PC-3 (cell line): ENCODE measurements at regions not wholly inside any gene's neighbourhood (a gene's known extent, or its start where the extent isn't known, plus 50 kb on each side); places are given as distances from the start of the nearest gene placed in this dataset.
"Not testable (repeated sequence)": the region's sequence is repeated elsewhere in the genome, so short reads cannot be mapped to it uniquely, and the experiment has no call there.

Experiments
- ATAC-seq: fragments of 200-7000 bp; cut with Tn5 transposase; 2 replicates; pipeline ENCODE4 v1.9.1; 2020; ENCODE audit warnings: mild to moderate bottlenecking, moderate library complexity
- BruUV-seq: library from RNA; stranded (reverse); fragments of 400-500 nt; replicated peaks from 2 replicates; lab custom pipeline; 2021; lab: Mats Ljungman, UMichigan
- CTCF ChIA-PET: fragments of 300-600 bp; sonication (Branson Sonifier 250); formaldehyde crosslinking; loops from one replicate; lab custom pipeline; 2022; ENCODE audit warnings: antibody characterized with exemption; lab: Charles Lee
- POLR2A ChIA-PET: fragments of 300-600 bp; sonication (Branson Sonifier 250); formaldehyde crosslinking; loops from one replicate; lab custom pipeline; 2022; ENCODE audit warnings: antibody characterized with exemption; ENCODE audit not compliant: unreplicated experiment; lab: Charles Lee
- DNase-seq: peaks from one replicate; pipeline ENCODE4 v3.0.0-alpha.2; 2015
- H2AFZ ChIP-seq: fragments of 300-600 bp; sonication (generic); 2 replicates; pipeline ENCODE4 v1.6.0; 2016; ENCODE audit warnings: antibody characterized with exemption, low read length
- H3F3A ChIP-seq: fragments of 300-600 bp; sonication (generic); one replicate; pipeline ENCODE4 v1.6.0; 2017; ENCODE audit warnings: antibody characterized with exemption, low read length, control low read depth, mild to moderate bottlenecking; ENCODE audit not compliant: unreplicated experiment
- H3K27ac ChIP-seq: fragments of 300-600 bp; sonication (generic); 2 replicates; pipeline ENCODE4 v1.5.1; 2016; ENCODE audit warnings: mild to moderate bottlenecking, low read length
- H3K27me3 ChIP-seq: fragments of 300-600 bp; sonication (generic); 2 replicates; pipeline ENCODE4 v1.6.1; 2016; ENCODE audit warnings: low read length, mixed read lengths
- H3K36me3 ChIP-seq: fragments of 300-600 bp; sonication (generic); 2 replicates; pipeline ENCODE4 v1.6.1; 2016; ENCODE audit warnings: low read depth, mixed run types, low read length, mixed read lengths
- H3K4me1 ChIP-seq: fragments of 300-600 bp; sonication (generic); 2 replicates; pipeline ENCODE4 v1.5.1; 2016; ENCODE audit warnings: low read length; ENCODE audit not compliant: insufficient read depth
- H3K4me2 ChIP-seq: fragments of 300-600 bp; sonication (generic); 2 replicates; pipeline ENCODE4 v1.6.0; 2016; ENCODE audit warnings: low read length
- H3K4me3 ChIP-seq: fragments of 300-600 bp; sonication (generic); 2 replicates; pipeline ENCODE4 v1.5.1; 2016; ENCODE audit warnings: mild to moderate bottlenecking, low read length, mixed read lengths
- H3K79me2 ChIP-seq: fragments of 300-600 bp; sonication (generic); 2 replicates; pipeline ENCODE4 v1.6.1; 2017; ENCODE audit warnings: low read length, mixed read lengths
- H3K9ac ChIP-seq: fragments of 300-600 bp; sonication (generic); 2 replicates; pipeline ENCODE4 v1.6.0; 2016; ENCODE audit warnings: mild to moderate bottlenecking, low read length
- H3K9me2 ChIP-seq: fragments of 300-600 bp; sonication (generic); replicated peaks from 2 replicates; pipeline ENCODE4 v1.6.1; 2016; ENCODE audit warnings: mixed run types, low read length, mixed read lengths
- H3K9me3 ChIP-seq: fragments of 300-600 bp; sonication (generic); 2 replicates; pipeline ENCODE4 v1.6.1; 2016; ENCODE audit warnings: low read length, mixed read lengths
- H4K20me1 ChIP-seq: fragments of 300-600 bp; sonication (generic); 2 replicates; pipeline ENCODE4 v1.6.1; 2016; ENCODE audit warnings: low read length, mixed read lengths
- EZH2 ChIP-seq: fragments of 300-600 bp; sonication (generic); IDR thresholded peaks from one replicate; pipeline ENCODE4 v1.6.1; 2017; ENCODE audit warnings: antibody characterized with exemption, mild to moderate bottlenecking, low read length; ENCODE audit not compliant: unreplicated experiment
- EZH2phosphoT487 ChIP-seq: fragments of 300-600 bp; sonication (generic); IDR thresholded peaks from 2 replicates; pipeline ENCODE4 v1.6.1; 2018; ENCODE audit warnings: mild to moderate bottlenecking, antibody characterized with exemption, low read length, borderline replicate concordance
- intact Hi-C: fragments of 100-400 bp; cut with micrococcal nuclease; formaldehyde crosslinking; loops from 2 replicates; pipeline ENCODE4 v1.9.0; 2023
- TF ChIP-seq, protein P1 (sequence below): fragments of 300-600 bp; sonication (generic); conservative IDR thresholded peaks from 2 replicates; pipeline ENCODE4 v1.5.1; 2017; ENCODE audit warnings: antibody characterized with exemption, low read depth, mild to moderate bottlenecking, low read length

DNA sequence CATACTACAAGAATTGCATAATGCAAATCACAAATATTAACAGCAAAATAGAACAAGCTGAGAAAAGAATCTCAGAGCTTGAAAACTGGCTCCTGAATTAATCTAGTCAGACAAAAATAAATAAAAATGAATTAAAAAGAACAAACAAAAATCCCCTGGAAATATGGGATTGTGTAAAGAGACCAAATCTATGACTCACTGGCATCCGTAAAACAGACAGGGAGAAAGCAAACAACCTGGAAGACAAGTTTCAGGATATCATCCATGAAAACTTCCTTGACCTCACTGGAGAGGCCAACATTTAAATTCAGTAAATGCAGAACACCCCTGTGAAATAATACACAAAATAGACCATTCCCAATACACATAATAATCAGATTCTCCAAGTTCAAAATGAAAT lies 229.3 kb upstream of the CTNND2 start:
- ATAC-seq: peak; percentile 55; the same call in 1 of the 2 replicates
- intact Hi-C loops: no loop called here
- Histone ChIP-seq H3K9me2 (no peaks in the 10 kb centered on the region), H3K9me3 (no peaks in the 10 kb centered on the region; the same call in 1 of the 2 replicates), H3K4me3 (no peak overlapping the region), H3K36me3 (no peaks in the 10 kb centered on the region), H3K27ac (no peak overlapping the region), H3F3A (no peaks in the 10 kb centered on the region), H2AFZ (no peak overlapping the region), H3K4me1 (peaks cover 4% of the 10 kb centered on the region; the same call in 1 of the 2 replicates), H3K79me2 (no peaks in the 10 kb centered on the region), H3K9ac (no peak overlapping the region), H4K20me1 (no peaks in the 10 kb centered on the region), H3K27me3 (no peaks in the 10 kb centered on the region), H3K4me2 (no peak overlapping the region)
- no TSS peak for BruUV-seq
- CTCF ChIA-PET: no interaction called here
- no peak for TF ChIP-seq EZH2phosphoT487
- no peak for TF ChIP-seq EZH2
- TF ChIP-seq, protein P1, sequence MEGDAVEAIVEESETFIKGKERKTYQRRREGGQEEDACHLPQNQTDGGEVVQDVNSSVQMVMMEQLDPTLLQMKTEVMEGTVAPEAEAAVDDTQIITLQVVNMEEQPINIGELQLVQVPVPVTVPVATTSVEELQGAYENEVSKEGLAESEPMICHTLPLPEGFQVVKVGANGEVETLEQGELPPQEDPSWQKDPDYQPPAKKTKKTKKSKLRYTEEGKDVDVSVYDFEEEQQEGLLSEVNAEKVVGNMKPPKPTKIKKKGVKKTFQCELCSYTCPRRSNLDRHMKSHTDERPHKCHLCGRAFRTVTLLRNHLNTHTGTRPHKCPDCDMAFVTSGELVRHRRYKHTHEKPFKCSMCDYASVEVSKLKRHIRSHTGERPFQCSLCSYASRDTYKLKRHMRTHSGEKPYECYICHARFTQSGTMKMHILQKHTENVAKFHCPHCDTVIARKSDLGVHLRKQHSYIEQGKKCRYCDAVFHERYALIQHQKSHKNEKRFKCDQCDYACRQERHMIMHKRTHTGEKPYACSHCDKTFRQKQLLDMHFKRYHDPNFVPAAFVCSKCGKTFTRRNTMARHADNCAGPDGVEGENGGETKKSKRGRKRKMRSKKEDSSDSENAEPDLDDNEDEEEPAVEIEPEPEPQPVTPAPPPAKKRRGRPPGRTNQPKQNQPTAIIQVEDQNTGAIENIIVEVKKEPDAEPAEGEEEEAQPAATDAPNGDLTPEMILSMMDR: no peak
- peak; percentile 63 for DNase-seq
- POLR2A ChIA-PET: interaction anchor here (0.7 kb wide), 1 partner anchor 112 kb away, joined by 26 read pairs; no protein-coding TSS in a partner anchor

DNA sequence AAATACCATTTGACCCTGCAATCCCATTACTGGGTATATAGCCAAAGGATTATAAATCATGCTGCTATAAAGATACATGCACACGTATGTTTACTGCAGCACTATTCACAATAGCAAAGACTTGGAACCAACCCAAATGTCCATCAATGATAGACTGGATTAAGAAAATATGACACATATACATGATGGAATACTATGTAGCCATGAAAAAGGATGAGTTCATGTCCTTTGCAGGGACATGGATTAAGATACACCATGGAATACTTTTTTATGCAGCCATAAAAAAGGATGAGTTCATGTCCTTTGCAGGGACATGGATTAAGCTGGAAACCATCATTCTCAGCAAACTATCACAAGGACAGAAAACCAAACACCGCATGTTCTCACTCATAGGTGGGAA lies 226.8 kb upstream of the CTNND2 start:
- POLR2A ChIA-PET, H3K4me1 ChIP-seq, H3K4me2 ChIP-seq, H3K27ac ChIP-seq, H3K27me3 ChIP-seq, CTCF ChIA-PET, ATAC-seq, intact Hi-C loops, DNase-seq, H4K20me1 ChIP-seq, H3K36me3 ChIP-seq, H3K9me2 ChIP-seq, H3K79me2 ChIP-seq, H3K4me3 ChIP-seq, H3K9me3 ChIP-seq, H2AFZ ChIP-seq, H3K9ac ChIP-seq, BruUV-seq, H3F3A ChIP-seq: not testable (repeated sequence)

DNA sequence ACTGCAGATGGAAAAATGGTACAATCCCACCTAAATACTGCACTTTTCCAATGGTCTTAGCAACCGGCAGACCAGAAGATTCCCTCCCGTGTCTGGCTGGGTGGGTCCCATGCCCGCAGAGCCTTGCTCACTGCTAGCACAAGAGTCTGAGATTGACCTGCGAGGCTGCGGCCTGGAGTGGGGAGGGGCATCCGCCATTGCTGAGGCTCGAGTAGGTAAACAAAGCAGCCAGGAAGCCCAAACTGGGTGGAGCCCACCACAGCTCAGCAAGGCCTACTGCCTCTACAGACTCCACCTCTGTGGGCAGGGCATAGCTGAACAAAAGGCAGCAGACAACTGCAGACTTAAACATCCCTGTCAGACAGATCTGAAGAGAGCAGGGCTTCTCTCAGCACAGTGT lies 221.6 kb upstream of the CTNND2 start:
- intact Hi-C loops: no loop called here
- no peak overlapping the region for H3K4me3 ChIP-seq
- no peak overlapping the region for H2AFZ ChIP-seq
- H3K4me2 ChIP-seq: no peak overlapping the region
- H3K79me2 ChIP-seq: no peaks in the 10 kb centered on the region
- POLR2A ChIA-PET: no interaction called here
- H3K27ac ChIP-seq: no peak overlapping the region
- no peak overlapping the region for H3K9ac ChIP-seq
- H3K27me3 ChIP-seq: no peaks in the 10 kb centered on the region
- H3K4me1 ChIP-seq: no peaks in the 10 kb centered on the region
- H3K36me3 ChIP-seq: no peaks in the 10 kb centered on the region
- no TSS peak for BruUV-seq
- no peaks in the 10 kb centered on the region for H3K9me2 ChIP-seq
- ATAC-seq (no peak), DNase-seq (no peak)
- no peaks in the 10 kb centered on the region for H4K20me1 ChIP-seq
- H3K9me3 ChIP-seq: no peaks in the 10 kb centered on the region
- TF ChIP-seq, protein P1: no peak
- TF ChIP-seq EZH2: no peak
- no peak for TF ChIP-seq EZH2phosphoT487
- CTCF ChIA-PET: no interaction called here
- H3F3A ChIP-seq: no peaks in the 10 kb centered on the region
